GM18508 (cell line): ENCODE measurements at regions not wholly inside any gene's neighbourhood (a gene's known extent, or its start where the extent isn't known, plus 50 kb on each side); places are given as distances from the start of the nearest gene placed in this dataset.

Experiments
- ATAC-seq: cut with Tn5 transposase; IDR thresholded peaks from one replicate; pipeline ENCODE4 v1.9.1; 2021; ENCODE audit warnings: moderate number of reproducible peaks; ENCODE audit not compliant: insufficient read depth, unreplicated experiment

- ATAC-seq: no peak
Measured at GRCh38 chr1:217315346-217315745, 315.5 kb downstream of the GPATCH2 start.

DNA sequence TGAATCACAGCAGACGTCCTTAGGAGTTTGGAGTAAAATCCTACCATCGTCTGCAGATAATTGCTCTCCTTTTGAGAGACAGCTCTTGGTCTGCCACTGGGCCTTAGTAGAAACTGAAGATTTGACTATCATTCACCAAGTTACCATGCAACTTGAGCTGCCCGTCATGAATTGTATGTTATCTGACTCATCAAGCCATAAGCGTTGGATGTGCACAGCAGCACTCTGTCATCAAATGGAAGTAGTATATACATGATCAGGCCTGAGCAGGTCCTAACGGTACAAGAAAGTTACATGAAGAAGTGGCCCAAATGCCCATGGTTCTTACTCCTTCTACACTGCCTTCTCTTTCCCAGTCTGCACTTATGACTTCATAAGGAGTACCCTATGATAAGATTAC lies 317.8 kb downstream of the GPATCH2 start:
- no peak for ATAC-seq

- ATAC-seq: no peak
Measured at GRCh38 chr1:217311766-217312165, 319.1 kb downstream of the GPATCH2 start.

DNA sequence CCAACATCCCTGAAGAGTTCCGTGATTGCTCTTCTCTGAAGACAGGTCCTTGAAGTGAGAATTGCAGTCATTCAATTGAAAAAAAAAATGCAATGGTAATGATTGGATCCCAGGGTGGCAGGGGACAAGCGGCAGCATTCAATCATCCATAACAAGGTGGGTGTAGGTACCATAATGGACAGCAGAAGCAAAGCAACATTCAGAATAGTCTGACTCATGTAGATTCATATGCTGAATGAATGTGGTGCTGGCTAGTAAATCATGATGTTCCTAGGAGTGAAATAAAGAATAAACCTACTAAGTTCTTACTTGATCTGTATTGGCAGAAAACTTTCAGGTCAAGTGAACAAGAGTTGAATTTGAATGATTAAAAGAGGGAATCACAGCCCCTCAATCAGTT lies 319.6 kb downstream of the GPATCH2 start:
- no peak for ATAC-seq

DNA sequence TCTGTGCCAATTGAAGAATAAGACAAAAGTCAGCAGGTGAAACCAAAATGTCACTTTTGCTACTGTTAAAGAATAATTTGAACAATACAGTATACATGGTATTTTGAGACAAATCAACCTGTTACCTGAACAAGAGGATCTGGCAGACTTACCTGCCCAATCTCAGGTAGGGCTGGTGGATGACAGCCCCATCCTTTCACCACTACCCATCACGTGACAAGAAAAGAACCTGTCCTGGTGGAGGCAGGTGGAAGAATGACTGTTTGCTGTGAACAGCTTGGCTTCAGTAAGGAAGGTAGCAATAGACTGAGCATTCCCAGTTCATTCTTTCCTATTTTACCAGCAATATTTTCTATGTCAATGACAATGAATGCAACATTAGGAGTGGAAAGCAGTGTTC lies 349.6 kb downstream of the GPATCH2 start:
- ATAC-seq: no peak

DNA sequence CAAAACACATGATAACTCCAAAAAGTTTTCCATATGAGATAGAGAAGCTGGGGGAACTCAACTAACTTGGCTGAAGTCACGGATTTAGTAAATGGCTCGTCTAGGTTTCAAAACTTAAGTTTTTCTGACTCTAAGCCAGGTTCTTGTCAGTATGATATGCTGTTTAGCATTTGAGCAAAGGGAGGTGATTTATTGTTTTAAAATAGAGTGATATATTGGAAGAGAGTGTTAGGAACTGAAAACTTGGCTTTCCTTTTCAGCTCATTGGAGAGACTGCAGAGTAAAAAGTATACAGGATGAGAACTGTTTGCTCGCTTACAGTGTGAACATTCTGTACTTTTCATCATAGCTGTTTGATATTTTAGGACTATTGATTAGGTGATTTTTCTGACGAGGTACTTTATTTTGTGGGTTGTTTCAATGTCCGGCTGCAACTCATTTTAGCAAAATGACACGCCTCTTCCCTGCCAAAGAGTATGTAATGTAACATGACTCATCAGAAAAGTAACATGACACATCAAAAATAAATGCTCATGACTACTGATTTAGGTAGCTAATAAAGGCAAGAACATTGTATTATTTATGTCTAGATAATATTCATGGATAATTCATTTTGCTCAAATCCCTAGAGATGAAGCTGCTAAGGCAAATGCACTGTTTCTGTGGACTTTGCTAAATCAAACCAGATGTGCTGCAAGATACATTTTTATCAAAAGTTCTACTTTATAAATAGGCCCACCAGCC lies 355.1 kb downstream of the GPATCH2 start:
- no peak for ATAC-seq

DNA sequence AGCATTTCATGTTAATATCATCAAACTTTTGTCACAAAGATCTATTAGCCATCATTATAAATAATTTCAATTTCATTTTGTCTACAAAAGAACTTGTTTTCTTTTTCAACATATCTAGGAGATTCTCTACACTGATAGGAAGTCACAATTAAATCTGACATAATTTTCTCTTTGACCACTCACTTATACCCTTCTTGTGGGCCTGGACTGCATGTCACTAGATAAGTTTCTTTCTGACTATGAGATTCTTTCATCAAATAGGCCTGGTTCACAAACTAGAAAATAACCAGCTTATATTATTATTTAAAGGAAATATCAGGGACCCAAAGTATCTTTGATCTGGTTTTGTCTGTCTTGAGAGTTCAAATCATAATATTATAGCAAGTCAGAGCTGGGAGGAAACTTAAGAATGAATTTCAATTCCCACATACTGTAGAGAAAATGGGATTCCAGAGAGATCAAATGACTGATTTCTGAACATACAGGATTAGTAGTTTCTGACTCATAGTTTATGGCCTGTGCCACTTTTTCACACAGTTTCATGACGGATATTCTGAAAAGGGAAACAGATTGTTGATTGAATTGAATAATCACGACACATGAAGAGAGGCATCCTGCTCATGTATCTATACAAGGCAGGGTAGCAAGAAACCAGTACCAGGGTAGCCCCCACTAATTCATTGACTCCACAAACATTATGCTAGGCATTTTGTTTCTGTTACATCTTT lies 355.8 kb downstream of the GPATCH2 start:
- no peak for ATAC-seq

- no peak for ATAC-seq
Measured at GRCh38 chr1:217274416-217274815, 356.5 kb downstream of the GPATCH2 start.

GRCh38 chr1:217273866-217274265 lies 357.0 kb downstream of the GPATCH2 start:
- no peak for ATAC-seq

GRCh38 chr1:217272385-217272784 lies 358.5 kb downstream of the GPATCH2 start:
- no peak for ATAC-seq

- ATAC-seq: no peak
Measured at GRCh38 chr1:217270101-217270500, 360.8 kb downstream of the GPATCH2 start.

GRCh38 chr1:217268058-217268457 lies 362.8 kb downstream of the GPATCH2 start:
- ATAC-seq: no peak

DNA sequence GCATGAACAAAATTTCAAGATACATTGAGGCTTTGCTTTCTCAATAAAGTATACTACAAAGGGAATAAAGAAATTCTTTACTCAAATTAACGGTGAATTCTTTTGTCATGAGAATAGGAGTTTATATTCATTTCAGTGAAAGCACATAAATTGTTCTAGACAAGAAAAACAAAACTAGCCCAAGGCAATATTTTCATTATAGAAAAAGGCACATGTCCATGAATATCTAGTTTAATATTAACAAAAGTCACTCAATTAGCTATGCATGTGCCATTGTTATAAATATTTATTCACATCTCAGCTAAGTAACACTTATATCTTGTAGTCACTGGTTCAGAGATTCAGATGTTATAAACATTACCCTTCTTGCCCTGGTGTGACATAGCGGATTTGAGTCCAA lies 369.3 kb downstream of the GPATCH2 start:
- ATAC-seq: no peak

GRCh38 chr1:217260676-217261075 lies 370.2 kb downstream of the GPATCH2 start:
- no peak for ATAC-seq

DNA sequence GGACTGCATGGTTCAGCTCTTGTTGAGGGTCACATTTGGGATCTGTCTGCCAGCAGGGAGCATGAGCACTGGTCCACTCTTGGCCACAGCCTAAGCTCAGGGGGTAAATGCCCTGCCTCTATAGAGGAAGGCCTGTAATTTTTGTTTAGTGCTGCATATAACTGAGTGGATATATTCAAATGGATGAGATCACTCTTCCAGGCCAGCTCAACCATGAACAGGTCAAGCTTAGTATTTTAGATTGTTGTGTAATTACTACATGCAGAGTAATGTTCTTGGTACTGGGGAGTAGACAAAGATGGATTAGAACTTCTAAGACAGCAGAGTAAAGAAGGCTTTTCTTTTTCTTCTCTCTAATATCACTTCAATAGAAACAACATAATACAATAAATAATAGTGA lies 376.9 kb downstream of the GPATCH2 start:
- ATAC-seq: no peak

DNA sequence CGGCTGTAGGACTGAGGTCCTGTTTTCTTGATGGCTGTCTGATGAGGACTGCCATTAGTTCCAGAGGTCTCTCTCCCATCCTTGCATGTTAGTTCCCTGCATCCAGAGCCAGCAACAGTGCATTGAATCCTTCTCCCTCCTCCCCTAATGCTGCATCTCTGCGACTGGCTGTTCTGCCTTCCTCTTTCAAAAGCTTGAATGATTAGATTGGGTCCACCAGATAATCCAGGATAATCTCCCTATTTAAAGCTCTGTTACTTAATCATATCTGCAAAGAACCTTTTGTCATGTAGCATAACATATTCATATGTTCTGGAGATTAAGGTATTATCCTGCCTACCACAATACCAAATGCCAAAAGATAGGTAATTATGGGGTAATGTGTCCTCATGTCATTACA lies 377.5 kb downstream of the GPATCH2 start:
- ATAC-seq: no peak

- no peak for ATAC-seq
Measured at GRCh38 chr1:217251121-217251520, 379.8 kb downstream of the GPATCH2 start.

- no peak for ATAC-seq
Measured at GRCh38 chr1:217249857-217250256, 381.0 kb downstream of the GPATCH2 start.

DNA sequence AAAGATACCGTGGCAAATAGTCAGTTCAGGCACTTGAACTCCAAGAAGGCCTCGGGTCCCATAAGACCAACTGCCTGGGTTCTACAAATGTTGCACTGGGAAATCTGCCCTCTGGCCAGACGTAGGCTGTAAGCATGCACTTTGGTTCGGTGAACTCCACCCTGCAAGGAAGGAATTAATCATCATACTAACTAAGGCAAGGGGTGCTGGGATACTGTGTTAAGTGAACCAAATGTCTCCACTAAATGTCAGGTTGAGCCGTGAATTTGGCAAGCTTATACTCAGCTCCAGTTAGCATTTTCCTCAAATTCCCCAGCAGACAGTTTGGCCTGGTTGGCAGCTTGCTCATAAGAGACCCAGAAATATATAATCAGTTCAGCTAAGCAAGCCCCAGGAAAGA lies 385.9 kb downstream of the GPATCH2 start:
- ATAC-seq: no peak

DNA sequence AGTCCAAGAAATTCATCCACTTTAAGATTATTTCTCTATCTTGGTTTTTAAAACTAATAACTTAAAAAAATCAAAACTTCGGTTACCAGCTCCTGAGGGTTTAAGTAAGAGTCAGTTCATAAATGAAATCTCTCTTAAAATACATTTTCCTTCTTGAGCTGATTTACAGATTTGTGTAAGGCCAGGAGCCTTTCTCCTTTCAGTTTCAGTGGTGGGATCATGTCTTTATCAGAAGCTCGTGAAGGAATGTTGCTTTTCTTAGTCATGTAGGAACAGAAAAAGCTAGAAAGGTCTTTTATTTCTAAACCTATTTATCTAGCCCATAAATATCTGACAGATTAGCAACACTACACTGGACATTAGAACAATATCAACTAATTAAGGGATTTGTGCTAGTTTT lies 390.2 kb downstream of the GPATCH2 start:
- ATAC-seq: no peak

- ATAC-seq: no peak
Measured at GRCh38 chr1:217238945-217239344, 391.9 kb downstream of the GPATCH2 start.

DNA sequence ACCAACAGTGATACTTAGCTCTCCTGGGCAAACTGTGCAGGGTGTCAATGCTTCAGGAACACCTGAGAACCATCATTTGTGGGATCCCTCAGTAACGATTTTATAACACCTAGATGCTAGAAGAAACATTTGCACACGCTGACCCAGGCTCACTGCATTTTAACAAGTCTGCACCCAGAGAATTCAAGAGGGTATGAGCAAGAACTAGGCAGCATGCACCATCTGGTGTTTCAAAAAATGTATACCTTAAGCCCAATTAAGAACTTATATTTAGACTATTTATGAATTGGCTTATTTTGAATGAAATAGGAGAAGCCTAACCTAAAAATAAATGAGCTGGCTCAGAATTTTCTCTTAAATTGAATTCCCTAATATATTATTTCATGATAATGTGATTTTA lies 400.5 kb downstream of the GPATCH2 start:
- no peak for ATAC-seq
